Lung microvascular endothelial cell (primary cell): ENCODE measurements at regions not wholly inside any gene's neighbourhood (a gene's known extent, or its start where the extent isn't known, plus 50 kb on each side); places are given as distances from the start of the nearest gene placed in this dataset.

ENCODE experiments used
- DNase-seq, 2 donors: peaks; one replicate each; pipeline versions ENCODE4 v3.0.0 to v3.0.0-alpha.2; 2010; ENCODE audit warnings: low read depth in 2 of 2

DNA sequence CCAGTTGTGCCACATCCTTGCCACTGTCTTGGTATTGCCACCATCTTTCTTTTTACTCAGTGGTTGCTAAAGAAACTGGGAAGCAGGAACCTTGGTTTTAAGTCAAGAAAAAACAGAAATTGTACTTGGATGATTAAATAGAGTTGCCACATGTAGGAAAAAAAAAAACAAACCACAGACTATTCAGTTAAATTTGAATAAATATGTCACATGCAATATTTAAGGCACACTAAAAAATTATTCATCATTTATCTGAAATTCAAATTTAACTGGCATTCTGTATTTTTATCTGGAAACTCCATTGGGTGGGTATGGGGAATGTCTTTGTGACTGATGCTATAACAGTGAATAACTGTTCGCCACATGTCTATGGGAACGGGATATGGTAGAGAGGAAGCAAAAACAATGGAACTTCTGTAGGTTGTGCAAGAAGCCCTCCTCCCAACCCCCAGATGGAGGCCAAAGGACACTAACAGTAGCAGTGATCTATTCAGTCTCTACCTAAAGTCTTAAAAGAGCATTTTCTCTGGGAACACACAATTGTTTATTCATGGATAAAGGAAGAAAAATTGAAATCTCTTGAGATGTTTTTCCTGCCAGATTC is 57.0 kb upstream of the PLAC8 start:
- DNase-seq = peak; percentile 29 to 88

DNA sequence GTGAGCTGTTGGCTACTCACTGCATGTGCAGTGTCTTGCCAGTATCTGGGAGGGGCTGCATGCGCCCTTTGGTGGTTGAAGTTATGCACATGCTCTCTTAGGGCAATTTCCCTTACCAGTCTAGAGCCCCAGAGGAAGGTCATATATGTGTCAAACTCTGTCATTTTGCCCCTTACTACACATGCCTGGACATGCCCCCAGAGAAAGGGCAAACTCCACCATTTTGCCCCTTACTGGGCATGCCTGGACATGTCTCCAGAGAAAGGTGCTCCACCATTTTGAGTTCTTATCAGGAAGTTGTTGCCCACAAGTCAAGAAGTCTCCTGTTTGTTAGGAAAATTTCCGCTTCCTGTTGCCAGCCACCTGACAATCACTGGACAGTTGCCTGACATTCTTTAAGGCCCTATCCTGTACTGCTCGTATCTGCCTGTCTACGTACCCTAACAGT is 56.4 kb upstream of the PLAC8 start:
- DNase-seq = peak; percentile 29 to 35
